ENCODE measurements at regions not wholly inside any gene's neighbourhood (a gene's known extent, or its start where the extent isn't known, plus 50 kb on each side); places are given as distances from the start of the nearest gene placed in this dataset.

DNA sequence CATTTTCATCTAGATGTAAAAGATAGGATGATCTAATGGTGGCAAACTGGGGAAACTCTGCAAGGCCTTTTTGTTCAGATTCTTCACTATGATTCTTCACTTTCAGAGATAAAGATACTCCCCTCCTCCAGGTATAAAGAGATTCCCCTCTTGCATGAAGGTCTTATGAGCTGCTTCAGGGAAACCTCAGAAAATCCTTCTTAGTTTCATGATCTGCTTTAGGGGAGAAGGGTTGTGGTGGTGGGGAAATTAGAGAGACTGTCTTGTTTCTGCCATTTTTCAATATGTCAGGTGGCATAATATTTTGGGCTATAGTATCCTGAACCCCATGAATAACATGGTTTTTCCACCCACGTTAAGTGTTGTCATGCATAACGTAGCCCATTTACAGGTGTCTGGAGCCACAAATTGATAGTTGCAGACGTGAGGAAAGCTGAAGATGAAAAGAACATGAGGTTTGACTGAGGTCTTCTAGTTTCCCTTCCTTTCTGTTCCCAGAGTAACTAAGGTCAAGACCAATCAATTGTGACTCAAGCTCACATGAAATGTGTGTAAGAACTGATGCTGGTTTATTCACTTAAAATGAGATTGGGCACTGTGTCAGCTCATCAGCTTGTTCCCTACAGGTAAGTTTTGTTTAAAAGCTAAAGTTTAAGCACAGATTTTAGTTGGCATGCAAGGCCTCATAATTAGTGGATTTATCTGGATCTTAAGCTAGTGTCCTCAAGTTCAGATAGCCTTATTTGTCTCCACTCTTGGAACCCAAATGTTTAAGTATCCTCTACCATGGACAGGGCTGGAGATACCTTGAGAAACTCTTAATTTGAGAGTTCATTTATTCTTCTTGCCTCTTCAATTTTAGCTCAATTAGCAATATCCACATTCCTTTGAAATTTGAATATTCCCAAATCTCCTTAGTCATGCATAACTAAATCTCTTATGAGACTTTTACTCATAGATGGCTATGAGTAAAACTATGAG is 304.5 kb upstream of the FANCL start:
- WGBS, result 95% methylated on average over 3 of the region's 3 CpGs
- no peak overlapping the region for H3K27ac ChIP-seq (ENCODE audit: low read depth in 1 of 2, low read length in 1 of 2)
- H3K4me1 ChIP-seq (ENCODE audit: control insufficient read depth in 2 of 2, insufficient read depth in 2 of 2, low read length in 2 of 2), result no peaks in the 10 kb centered on the region
- H3K4me3 ChIP-seq (ENCODE audit: low read length in 2 of 2), result no peak overlapping the region
- H3K9me3 ChIP-seq (ENCODE audit: control insufficient read depth in 2 of 2, insufficient read depth in 1 of 2, low read length in 1 of 2), result no peaks in the 10 kb centered on the region
- H3K27me3 ChIP-seq (ENCODE audit: control insufficient read depth in 2 of 2, insufficient read depth in 1 of 2, low read length in 1 of 2), result no peaks in the 10 kb centered on the region
- no peaks in the 10 kb centered on the region for H3K36me3 ChIP-seq (ENCODE audit: control insufficient read depth in 2 of 2, insufficient read depth in 2 of 2, low read length in 1 of 2)
- no peak for DNase-seq (ENCODE audit: low read depth in 6 of 9, low spot score in 9 of 9)

DNA sequence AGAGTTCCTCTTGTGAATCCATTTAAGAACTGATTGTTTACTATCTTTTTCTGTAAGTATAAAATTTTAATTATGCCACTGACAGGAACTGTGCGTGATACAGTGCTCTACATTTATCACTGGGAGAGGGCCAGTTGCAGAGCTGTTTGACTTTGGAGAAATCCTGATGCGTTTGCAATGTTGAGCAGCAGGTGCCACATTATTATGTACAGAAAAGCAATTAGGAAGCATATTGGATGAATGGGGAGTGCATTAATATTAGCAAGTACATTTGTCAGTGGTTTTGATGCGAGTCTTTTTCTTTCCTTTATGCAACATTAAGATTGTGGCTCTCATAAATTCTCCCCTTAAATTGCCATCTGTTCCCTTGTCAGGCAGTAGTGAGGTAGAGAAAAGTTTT is 302.3 kb upstream of the FANCL start:
- Histone ChIP-seq H3K27me3 (ENCODE audit: control insufficient read depth in 2 of 2, insufficient read depth in 1 of 2, low read length in 1 of 2) (no peaks in the 10 kb centered on the region), H3K9me3 (ENCODE audit: control insufficient read depth in 2 of 2, insufficient read depth in 1 of 2, low read length in 1 of 2) (no peaks in the 10 kb centered on the region), H3K4me3 (ENCODE audit: low read length in 2 of 2) (no peak overlapping the region), H3K27ac (ENCODE audit: low read depth in 1 of 2, low read length in 1 of 2) (no peak overlapping the region), H3K36me3 (ENCODE audit: control insufficient read depth in 2 of 2, insufficient read depth in 2 of 2, low read length in 1 of 2) (no peaks in the 10 kb centered on the region), H3K4me1 (ENCODE audit: control insufficient read depth in 2 of 2, insufficient read depth in 2 of 2, low read length in 2 of 2) (no peaks in the 10 kb centered on the region)
- WGBS, result 95% methylated on average over 3 of the region's 3 CpGs
- no peak for DNase-seq (ENCODE audit: low read depth in 6 of 9, low spot score in 9 of 9)

DNA sequence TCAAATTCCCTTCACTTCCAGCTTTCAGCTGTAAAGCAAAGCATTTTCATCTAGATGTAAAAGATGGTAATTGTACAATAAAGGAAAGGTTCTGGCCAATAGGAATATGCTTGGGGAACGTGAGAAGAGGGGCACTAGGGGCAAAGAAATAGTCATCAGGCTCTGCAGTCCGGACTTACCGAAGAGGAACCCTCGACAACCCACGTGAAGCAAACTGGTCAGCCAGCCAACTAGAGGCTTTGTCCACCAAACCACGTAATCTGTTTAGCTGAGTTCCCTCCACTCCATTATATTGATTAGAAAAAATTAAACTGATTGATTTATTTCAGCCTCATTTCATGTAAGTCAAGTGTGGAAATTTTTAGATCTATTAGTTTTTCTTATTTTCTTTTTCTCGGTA is 300.4 kb upstream of the FANCL start:
- H3K4me3 ChIP-seq (ENCODE audit: low read length in 2 of 2), result no peak overlapping the region
- DNase-seq (ENCODE audit: low read depth in 6 of 9, low spot score in 9 of 9), result no peak
- no peaks in the 10 kb centered on the region for H3K4me1 ChIP-seq (ENCODE audit: control insufficient read depth in 2 of 2, insufficient read depth in 2 of 2, low read length in 2 of 2)
- WGBS, result 96% methylated on average over 7 of the region's 7 CpGs
- no peak overlapping the region for H3K27ac ChIP-seq (ENCODE audit: low read depth in 1 of 2, low read length in 1 of 2)
- H3K27me3 ChIP-seq (ENCODE audit: control insufficient read depth in 2 of 2, insufficient read depth in 1 of 2, low read length in 1 of 2), result no peaks in the 10 kb centered on the region
- no peaks in the 10 kb centered on the region for H3K36me3 ChIP-seq (ENCODE audit: control insufficient read depth in 2 of 2, insufficient read depth in 2 of 2, low read length in 1 of 2)
- no peaks in the 10 kb centered on the region for H3K9me3 ChIP-seq (ENCODE audit: control insufficient read depth in 2 of 2, insufficient read depth in 1 of 2, low read length in 1 of 2)

DNA sequence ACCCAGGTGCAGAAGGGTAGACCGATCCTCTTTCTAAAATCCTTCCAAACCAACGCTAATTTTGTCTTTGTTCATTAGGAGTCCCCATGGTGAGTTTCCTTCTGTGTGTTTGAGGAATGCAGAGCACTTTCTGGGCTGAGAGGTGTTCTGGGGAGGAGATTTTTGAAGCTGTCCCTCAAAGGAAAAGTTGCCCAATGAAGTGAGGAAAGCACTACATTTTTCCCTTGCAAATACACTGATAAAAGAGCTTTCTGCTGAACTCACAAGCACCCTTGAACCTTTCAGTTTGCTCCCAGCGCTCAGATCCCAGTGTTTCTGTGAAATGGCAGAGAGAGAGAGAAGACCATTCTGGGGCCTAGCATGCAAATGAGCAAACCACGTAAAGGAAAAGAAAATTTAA is 299.6 kb upstream of the FANCL start:
- H3K9me3 ChIP-seq (ENCODE audit: control insufficient read depth in 2 of 2, insufficient read depth in 1 of 2, low read length in 1 of 2), result no peaks in the 10 kb centered on the region
- no peak for DNase-seq (ENCODE audit: low read depth in 6 of 9, low spot score in 9 of 9)
- H3K36me3 ChIP-seq (ENCODE audit: control insufficient read depth in 2 of 2, insufficient read depth in 2 of 2, low read length in 1 of 2), result no peaks in the 10 kb centered on the region
- H3K4me3 ChIP-seq (ENCODE audit: low read length in 2 of 2), result no peak overlapping the region
- H3K27me3 ChIP-seq (ENCODE audit: control insufficient read depth in 2 of 2, insufficient read depth in 1 of 2, low read length in 1 of 2), result no peaks in the 10 kb centered on the region
- no peak overlapping the region for H3K27ac ChIP-seq (ENCODE audit: low read depth in 1 of 2, low read length in 1 of 2)
- no peaks in the 10 kb centered on the region for H3K4me1 ChIP-seq (ENCODE audit: control insufficient read depth in 2 of 2, insufficient read depth in 2 of 2, low read length in 2 of 2)
- WGBS, result 92% methylated on average over 4 of the region's 4 CpGs

DNA sequence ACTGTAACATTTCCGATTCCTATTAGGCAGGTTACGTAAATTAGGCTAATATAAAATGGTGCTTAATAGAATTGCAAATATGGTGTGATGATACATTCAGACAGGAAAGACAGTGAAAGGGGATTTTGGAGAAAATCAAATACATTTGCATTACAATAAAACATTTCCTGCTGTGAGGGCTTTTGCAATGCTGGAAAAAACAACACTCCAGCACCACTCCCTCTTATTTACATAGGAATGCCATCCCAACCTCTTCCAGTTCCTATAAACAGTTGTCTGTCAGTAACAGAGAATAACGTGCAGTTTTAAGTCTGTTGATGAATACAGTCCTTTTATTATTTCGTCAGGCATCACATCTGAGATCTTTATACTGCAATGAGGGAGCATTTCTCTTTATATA is 298.8 kb upstream of the FANCL start:
- Histone ChIP-seq H3K9me3 (ENCODE audit: control insufficient read depth in 2 of 2, insufficient read depth in 1 of 2, low read length in 1 of 2) (no peaks in the 10 kb centered on the region), H3K27me3 (ENCODE audit: control insufficient read depth in 2 of 2, insufficient read depth in 1 of 2, low read length in 1 of 2) (no peaks in the 10 kb centered on the region), H3K27ac (ENCODE audit: low read depth in 1 of 2, low read length in 1 of 2) (no peak overlapping the region), H3K4me3 (ENCODE audit: low read length in 2 of 2) (no peak overlapping the region), H3K36me3 (ENCODE audit: control insufficient read depth in 2 of 2, insufficient read depth in 2 of 2, low read length in 1 of 2) (no peaks in the 10 kb centered on the region), H3K4me1 (ENCODE audit: control insufficient read depth in 2 of 2, insufficient read depth in 2 of 2, low read length in 2 of 2) (no peaks in the 10 kb centered on the region)
- no peak for DNase-seq (ENCODE audit: low read depth in 6 of 9, low spot score in 9 of 9)
- 96% methylated on average over 4 of the region's 4 CpGs for WGBS

DNA sequence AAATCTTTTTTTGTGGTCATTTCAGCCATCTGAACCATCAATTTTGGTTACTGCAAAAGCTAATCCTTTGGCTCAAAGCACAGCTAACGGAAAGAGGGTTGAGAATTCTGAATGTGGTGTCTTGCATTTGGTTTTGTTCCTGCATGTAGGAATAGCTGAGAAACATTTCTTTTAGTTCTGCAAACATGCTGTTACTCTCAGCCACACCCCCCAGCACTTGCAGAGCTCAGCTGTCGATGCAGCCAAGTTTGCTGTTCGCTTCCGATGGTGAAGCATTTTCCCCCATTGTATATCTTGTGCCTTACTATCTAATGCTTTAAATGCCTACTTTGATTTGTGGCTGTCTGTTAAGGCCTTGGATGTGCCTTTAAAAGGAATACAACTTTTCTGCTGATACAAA is 294.9 kb upstream of the FANCL start:
- Histone ChIP-seq H3K27me3 (ENCODE audit: control insufficient read depth in 2 of 2, insufficient read depth in 1 of 2, low read length in 1 of 2) (no peaks in the 10 kb centered on the region), H3K27ac (ENCODE audit: low read depth in 1 of 2, low read length in 1 of 2) (no peak overlapping the region), H3K4me1 (ENCODE audit: control insufficient read depth in 2 of 2, insufficient read depth in 2 of 2, low read length in 2 of 2) (no peaks in the 10 kb centered on the region), H3K9me3 (ENCODE audit: control insufficient read depth in 2 of 2, insufficient read depth in 1 of 2, low read length in 1 of 2) (no peaks in the 10 kb centered on the region), H3K4me3 (ENCODE audit: low read length in 2 of 2) (no peak overlapping the region), H3K36me3 (ENCODE audit: control insufficient read depth in 2 of 2, insufficient read depth in 2 of 2, low read length in 1 of 2) (no peaks in the 10 kb centered on the region)
- DNase-seq (ENCODE audit: low read depth in 6 of 9, low spot score in 9 of 9), result no peak
- WGBS, result 95% methylated on average over 4 of the region's 4 CpGs

DNA sequence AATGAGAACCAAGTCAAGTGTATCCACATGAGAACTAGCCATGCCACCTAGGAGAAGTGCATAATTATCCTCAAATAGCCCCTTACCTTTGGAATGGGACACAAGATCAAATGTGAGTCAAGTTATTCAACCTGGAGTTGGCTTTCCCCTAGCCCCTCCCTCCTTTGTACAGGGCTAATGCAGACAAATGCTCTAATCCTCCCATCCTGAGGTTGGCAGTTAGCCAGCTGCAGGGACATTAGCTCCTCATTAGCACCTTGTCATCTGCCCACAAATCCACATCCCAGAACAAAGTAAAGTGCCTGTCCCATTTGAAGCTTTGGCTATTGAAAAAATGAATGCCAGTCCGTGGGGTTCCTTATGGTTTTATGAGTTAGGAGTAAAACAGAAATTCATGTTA is 294.1 kb upstream of the FANCL start:
- Histone ChIP-seq H3K27me3 (ENCODE audit: control insufficient read depth in 2 of 2, insufficient read depth in 1 of 2, low read length in 1 of 2) (no peaks in the 10 kb centered on the region), H3K4me3 (ENCODE audit: low read length in 2 of 2) (no peak overlapping the region), H3K27ac (ENCODE audit: low read depth in 1 of 2, low read length in 1 of 2) (no peak overlapping the region), H3K36me3 (ENCODE audit: control insufficient read depth in 2 of 2, insufficient read depth in 2 of 2, low read length in 1 of 2) (no peaks in the 10 kb centered on the region), H3K4me1 (ENCODE audit: control insufficient read depth in 2 of 2, insufficient read depth in 2 of 2, low read length in 2 of 2) (no peaks in the 10 kb centered on the region), H3K9me3 (ENCODE audit: control insufficient read depth in 2 of 2, insufficient read depth in 1 of 2, low read length in 1 of 2) (no peaks in the 10 kb centered on the region)
- no peak for DNase-seq (ENCODE audit: low read depth in 6 of 9, low spot score in 9 of 9)
- 94% methylated on average over 1 of the region's 1 CpG for WGBS

DNA sequence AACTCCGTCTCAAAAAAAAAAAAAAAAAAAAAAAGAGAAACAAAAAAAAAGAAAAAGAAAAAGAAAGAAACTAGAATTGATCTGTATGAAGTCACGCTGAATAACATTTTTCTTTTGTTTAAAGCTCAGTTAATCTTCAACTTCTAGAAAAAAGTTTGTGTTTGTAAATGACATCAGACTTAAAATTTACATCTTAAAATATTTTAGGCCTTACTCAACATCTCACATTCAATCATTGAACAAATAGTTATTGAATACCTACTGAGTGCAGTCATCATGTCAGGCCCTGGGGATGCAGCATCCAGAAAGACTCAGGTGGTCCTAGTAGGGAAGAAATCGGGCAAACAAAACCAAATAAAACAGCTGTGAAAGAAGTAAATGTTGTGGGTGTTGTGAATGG is 292.3 kb upstream of the FANCL start:
- DNase-seq (ENCODE audit: low read depth in 6 of 9, low spot score in 9 of 9), result no peak
- Histone ChIP-seq H3K4me1 (ENCODE audit: control insufficient read depth in 2 of 2, insufficient read depth in 2 of 2, low read length in 2 of 2) (no peaks in the 10 kb centered on the region), H3K27ac (ENCODE audit: low read depth in 1 of 2, low read length in 1 of 2) (no peak overlapping the region), H3K9me3 (ENCODE audit: control insufficient read depth in 2 of 2, insufficient read depth in 1 of 2, low read length in 1 of 2) (no peaks in the 10 kb centered on the region), H3K36me3 (ENCODE audit: control insufficient read depth in 2 of 2, insufficient read depth in 2 of 2, low read length in 1 of 2) (no peaks in the 10 kb centered on the region), H3K27me3 (ENCODE audit: control insufficient read depth in 2 of 2, insufficient read depth in 1 of 2, low read length in 1 of 2) (no peaks in the 10 kb centered on the region), H3K4me3 (ENCODE audit: low read length in 2 of 2) (no peak overlapping the region)
- 98% methylated on average over 3 of the region's 3 CpGs for WGBS

DNA sequence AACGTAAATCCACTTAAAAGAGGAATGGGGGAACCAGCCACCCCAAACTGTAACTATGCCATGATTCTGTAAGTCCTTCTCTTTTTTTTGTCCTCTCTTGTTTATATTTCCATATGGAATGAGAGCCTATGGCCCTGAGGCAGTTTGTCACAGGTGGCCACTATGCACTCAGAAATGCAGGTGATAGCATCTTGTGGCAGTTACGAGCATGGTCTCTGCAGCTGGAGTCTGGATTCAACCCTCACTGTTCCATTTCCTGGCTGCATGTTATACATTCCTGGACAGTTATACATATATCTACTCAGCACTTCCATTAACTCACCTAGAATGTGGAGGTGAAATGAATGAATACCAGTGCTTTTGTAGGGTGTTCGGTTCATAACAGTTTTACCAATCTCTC is 291.5 kb upstream of the FANCL start:
- Histone ChIP-seq H3K4me1 (ENCODE audit: control insufficient read depth in 2 of 2, insufficient read depth in 2 of 2, low read length in 2 of 2) (no peaks in the 10 kb centered on the region), H3K4me3 (ENCODE audit: low read length in 2 of 2) (no peak overlapping the region), H3K36me3 (ENCODE audit: control insufficient read depth in 2 of 2, insufficient read depth in 2 of 2, low read length in 1 of 2) (no peaks in the 10 kb centered on the region), H3K27me3 (ENCODE audit: control insufficient read depth in 2 of 2, insufficient read depth in 1 of 2, low read length in 1 of 2) (no peaks in the 10 kb centered on the region), H3K27ac (ENCODE audit: low read depth in 1 of 2, low read length in 1 of 2) (no peak overlapping the region), H3K9me3 (ENCODE audit: control insufficient read depth in 2 of 2, insufficient read depth in 1 of 2, low read length in 1 of 2) (no peaks in the 10 kb centered on the region)
- DNase-seq (ENCODE audit: low read depth in 6 of 9, low spot score in 9 of 9), result no peak
- 97% methylated on average over 3 of the region's 3 CpGs for WGBS
